HUES48 (cell line): ENCODE measurements at regions not wholly inside any gene's neighbourhood (a gene's known extent, or its start where the extent isn't known, plus 50 kb on each side); places are given as distances from the start of the nearest gene placed in this dataset.
"Not testable (repeated sequence)": the region's sequence is repeated elsewhere in the genome, so short reads cannot be mapped to it uniquely, and the experiment has no call there.

Experiments used
- H3K27ac ChIP-seq: one replicate; pipeline ENCODE4 v1.7.0; 2013; ENCODE audit warnings: low read depth, low read length, inconsistent platforms
- H3K27me3 ChIP-seq: 2 replicates; pipeline ENCODE4 v1.6.1; 2013; ENCODE audit warnings: mild to moderate bottlenecking, low read length; ENCODE audit not compliant: control insufficient read depth, insufficient read depth
- H3K36me3 ChIP-seq: 2 replicates; pipeline ENCODE4 v1.6.1; 2013; ENCODE audit warnings: low read length; ENCODE audit not compliant: control insufficient read depth, insufficient read depth
- H3K4me1 ChIP-seq: 2 replicates; pipeline ENCODE4 v1.6.1; 2013; ENCODE audit warnings: mild to moderate bottlenecking, low read length; ENCODE audit not compliant: control insufficient read depth, insufficient read depth
- H3K4me3 ChIP-seq: 2 replicates; pipeline ENCODE4 v1.5.1; 2013; ENCODE audit warnings: mild to moderate bottlenecking, low read depth, low read length
- H3K9ac ChIP-seq: 2 replicates; pipeline ENCODE4 v1.6.1; 2013; ENCODE audit warnings: mild to moderate bottlenecking, low read depth, low read length, moderate library complexity
- H3K9me3 ChIP-seq: 2 replicates; pipeline ENCODE4 v1.6.1; 2013; ENCODE audit warnings: low read length; ENCODE audit not compliant: control insufficient read depth, insufficient read depth

DNA sequence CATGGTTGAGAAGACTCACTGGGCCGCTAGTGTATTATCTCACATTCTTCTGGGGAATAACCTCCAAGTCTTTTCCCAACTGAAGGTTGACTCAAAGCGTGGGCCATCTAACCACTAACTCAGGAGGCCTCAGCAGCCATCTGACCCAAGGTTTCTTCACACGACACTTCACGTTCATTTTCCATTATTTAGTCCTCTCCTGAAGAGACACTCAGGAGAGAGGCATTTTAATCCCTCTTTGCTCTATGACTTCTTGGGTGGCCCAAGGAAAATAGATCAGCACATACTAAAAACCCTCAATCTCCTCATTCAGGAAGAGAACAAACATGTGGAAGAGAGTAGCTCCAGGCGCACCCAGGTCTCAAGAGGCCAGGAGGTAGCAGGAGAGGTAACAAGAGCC lies 252.8 kb upstream of the FOXF1 start:
- no peaks in the 10 kb centered on the region for H3K27me3 ChIP-seq
- H3K4me1 ChIP-seq = no peaks in the 10 kb centered on the region
- H3K9me3 ChIP-seq = peaks cover 13% of the 10 kb centered on the region; the same call in 1 of the 2 replicates
- H3K36me3 ChIP-seq = no peaks in the 10 kb centered on the region
- no peak overlapping the region for H3K9ac ChIP-seq
- no peak overlapping the region for H3K4me3 ChIP-seq
- H3K27ac ChIP-seq = no peak overlapping the region

DNA sequence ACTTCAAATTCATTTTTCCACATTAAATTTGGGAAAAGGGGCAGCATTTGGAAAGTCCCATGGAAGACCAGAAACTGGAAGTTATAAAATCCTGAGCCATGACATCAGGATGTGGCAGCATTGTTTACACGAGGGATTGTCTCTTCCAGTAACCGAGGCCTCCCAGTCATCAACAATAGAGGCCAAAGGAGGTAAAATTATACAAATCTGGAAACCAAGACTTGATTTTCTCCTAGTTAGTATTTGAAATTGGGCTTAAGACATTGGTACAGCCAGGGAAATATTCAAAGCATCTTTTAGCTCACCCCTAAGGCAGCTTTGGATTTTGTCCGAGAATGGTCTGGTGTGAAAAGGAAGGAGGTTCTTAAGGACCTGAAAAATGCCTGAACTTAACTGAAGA lies 251.6 kb upstream of the FOXF1 start:
- H3K9ac ChIP-seq = no peak overlapping the region
- no peak overlapping the region for H3K4me3 ChIP-seq
- peaks cover 13% of the 10 kb centered on the region; the same call in 1 of the 2 replicates for H3K9me3 ChIP-seq
- H3K27me3 ChIP-seq = no peaks in the 10 kb centered on the region
- H3K36me3 ChIP-seq = no peaks in the 10 kb centered on the region
- no peak overlapping the region for H3K27ac ChIP-seq
- H3K4me1 ChIP-seq = no peaks in the 10 kb centered on the region

- H3K4me3 ChIP-seq = no peak overlapping the region
- peaks cover 13% of the 10 kb centered on the region; the same call in 1 of the 2 replicates for H3K9me3 ChIP-seq
- H3K4me1 ChIP-seq = no peaks in the 10 kb centered on the region
- no peak overlapping the region for H3K27ac ChIP-seq
- H3K36me3 ChIP-seq = no peaks in the 10 kb centered on the region
- no peaks in the 10 kb centered on the region for H3K27me3 ChIP-seq
- H3K9ac ChIP-seq = no peak overlapping the region
These were observed 250.8 kb upstream of the FOXF1 start for GRCh38 chr16:86259499-86259898.

GRCh38 chr16:86261379-86261778 lies 248.9 kb upstream of the FOXF1 start:
- no peaks in the 10 kb centered on the region for H3K36me3 ChIP-seq
- H3K27me3 ChIP-seq = no peaks in the 10 kb centered on the region
- no peak overlapping the region for H3K27ac ChIP-seq
- no peaks in the 10 kb centered on the region for H3K4me1 ChIP-seq
- H3K9ac ChIP-seq = no peak overlapping the region
- no peak overlapping the region; the same call in 1 of the 2 replicates for H3K4me3 ChIP-seq
- H3K9me3 ChIP-seq = peaks cover 13% of the 10 kb centered on the region; the same call in 1 of the 2 replicates

DNA sequence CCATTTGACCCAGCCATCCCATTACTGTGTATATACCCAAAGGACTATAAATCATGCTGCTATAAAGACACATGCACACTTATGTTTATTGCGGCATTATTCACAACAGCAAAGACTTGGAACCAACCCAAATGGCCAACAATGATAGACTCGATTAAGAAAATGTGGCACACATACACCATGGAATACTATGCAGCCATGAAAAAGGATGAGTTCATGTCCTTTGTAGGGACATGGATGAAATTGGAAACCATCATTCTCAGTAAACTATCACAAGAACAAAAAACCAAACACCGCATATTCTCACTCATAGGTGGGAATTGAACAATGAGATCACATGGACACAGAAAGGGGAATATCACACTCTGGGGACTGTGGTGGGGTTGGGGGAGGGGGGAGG lies 242.7 kb upstream of the FOXF1 start:
- not testable (repeated sequence) for H3K4me1 ChIP-seq, H3K27ac ChIP-seq, H3K36me3 ChIP-seq, H3K4me3 ChIP-seq, H3K9ac ChIP-seq, H3K9me3 ChIP-seq, H3K27me3 ChIP-seq

DNA sequence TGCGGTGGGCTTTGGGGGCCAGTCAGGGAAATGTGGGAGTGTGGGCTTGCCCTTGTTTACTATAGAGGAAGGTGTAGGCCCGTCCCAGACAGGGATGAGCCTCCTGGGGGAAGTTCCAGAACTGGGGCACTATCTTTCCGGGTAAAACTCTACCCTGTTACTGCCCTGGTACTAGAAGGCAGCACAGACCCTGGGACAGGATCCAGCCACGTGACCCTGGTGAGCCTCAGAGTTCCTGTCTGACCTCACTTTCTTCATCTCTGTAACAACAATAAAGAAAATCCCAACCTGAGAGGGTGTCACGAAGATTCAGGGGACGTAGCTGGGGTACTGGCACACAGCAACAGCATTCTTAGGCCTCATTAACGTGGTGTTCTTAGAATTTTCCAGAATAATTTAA lies 239.6 kb upstream of the FOXF1 start:
- Histone ChIP-seq H3K27ac (no peak overlapping the region), H3K9ac (no peak overlapping the region), H3K4me3 (no peak overlapping the region), H3K4me1 (peaks cover 4% of the 10 kb centered on the region; the same call in 1 of the 2 replicates), H3K27me3 (no peaks in the 10 kb centered on the region), H3K36me3 (no peaks in the 10 kb centered on the region), H3K9me3 (no peaks in the 10 kb centered on the region)

DNA sequence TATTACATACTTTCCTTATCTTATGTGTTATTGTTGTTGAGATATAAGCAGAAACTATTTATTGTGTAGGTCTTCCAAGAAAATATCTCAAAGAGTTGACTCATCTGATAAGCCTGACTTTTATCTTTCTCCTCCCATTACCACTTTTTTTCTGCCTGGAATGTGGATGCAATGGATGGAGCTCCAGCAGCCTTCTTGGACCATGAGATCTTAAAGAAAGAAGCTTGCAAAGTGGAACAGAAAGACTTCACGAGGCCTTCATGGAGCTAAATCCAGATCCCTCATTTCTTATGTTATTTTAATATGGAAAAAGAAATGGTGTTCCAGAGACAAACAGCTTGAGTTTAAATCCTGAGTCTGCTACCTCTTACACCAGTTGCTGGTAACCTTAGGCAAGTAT lies 237.6 kb upstream of the FOXF1 start:
- Histone ChIP-seq H3K4me3 (no peak overlapping the region), H3K36me3 (no peaks in the 10 kb centered on the region), H3K4me1 (peaks cover 16% of the 10 kb centered on the region; the same call in 1 of the 2 replicates), H3K27ac (no peak overlapping the region), H3K27me3 (no peaks in the 10 kb centered on the region), H3K9me3 (no peaks in the 10 kb centered on the region), H3K9ac (no peak overlapping the region)

DNA sequence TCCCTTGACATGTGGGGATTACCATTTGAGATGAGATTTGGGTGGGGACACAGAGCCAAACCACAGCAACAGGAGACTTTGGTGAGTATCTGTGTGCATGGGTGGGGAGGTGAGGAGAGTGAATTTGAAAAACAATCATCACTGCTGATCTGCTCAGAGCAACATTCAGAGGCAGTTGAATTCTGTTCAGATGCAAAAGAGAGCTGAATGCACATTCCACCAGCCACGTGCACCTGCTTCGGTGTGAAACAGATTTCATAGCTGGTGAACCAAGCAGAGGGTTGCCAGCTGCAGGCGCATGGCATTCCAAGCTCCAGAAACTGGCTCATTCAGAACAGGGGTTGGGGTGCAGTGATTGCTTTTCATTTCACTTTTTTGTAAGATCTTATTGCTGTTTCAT lies 233.1 kb upstream of the FOXF1 start:
- Histone ChIP-seq H3K4me3 (no peak overlapping the region), H3K4me1 (peaks cover 18% of the 10 kb centered on the region; the same call in 1 of the 2 replicates), H3K9me3 (no peaks in the 10 kb centered on the region), H3K36me3 (no peaks in the 10 kb centered on the region), H3K27ac (no peak overlapping the region), H3K27me3 (peaks cover 10% of the 10 kb centered on the region; the same call in 1 of the 2 replicates), H3K9ac (no peak overlapping the region)

DNA sequence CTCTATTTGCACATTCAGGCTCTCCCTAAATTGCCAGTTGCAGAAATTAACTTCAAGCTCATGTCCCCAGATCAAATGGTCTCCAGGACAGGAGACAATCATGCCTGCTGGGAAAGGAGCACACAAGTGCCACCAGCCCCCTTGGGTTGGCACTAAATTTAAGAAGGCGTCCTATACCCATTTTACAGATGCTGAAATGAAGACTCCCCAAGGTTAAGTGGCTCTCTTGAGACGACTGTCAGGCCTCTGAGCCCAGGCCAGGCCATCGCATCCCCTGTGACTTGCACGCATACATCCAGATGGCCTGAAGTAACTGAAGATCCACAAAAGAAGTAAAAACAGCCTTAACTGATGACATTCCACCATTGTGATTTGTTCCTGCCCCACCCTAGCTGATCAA lies 232.5 kb upstream of the FOXF1 start:
- H3K9me3 ChIP-seq, H3K36me3 ChIP-seq, H3K27ac ChIP-seq, H3K9ac ChIP-seq, H3K4me3 ChIP-seq: not testable (repeated sequence)
- peaks cover 21% of the 10 kb centered on the region for H3K4me1 ChIP-seq
- H3K27me3 ChIP-seq = peaks cover 17% of the 10 kb centered on the region; the same call in 1 of the 2 replicates

DNA sequence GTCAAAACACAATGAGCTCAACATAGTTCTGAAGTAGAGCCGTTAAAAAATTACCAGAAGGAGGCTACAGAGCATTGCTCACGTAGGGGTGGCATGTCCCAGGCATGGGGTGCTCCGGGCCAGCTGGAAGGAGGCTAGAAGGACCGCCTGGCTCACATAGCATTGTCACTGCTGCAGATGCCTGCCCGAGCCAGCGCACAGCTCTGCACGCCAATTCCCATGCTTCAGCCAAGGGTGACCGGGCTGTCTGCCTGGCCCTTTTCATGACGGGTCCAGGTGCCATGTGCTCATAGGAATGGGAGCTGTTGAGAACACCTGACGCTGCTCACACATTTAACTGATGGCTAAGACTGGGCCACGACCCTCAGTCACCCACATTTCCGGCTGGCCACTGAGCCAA lies 228.9 kb upstream of the FOXF1 start:
- H3K9me3 ChIP-seq = no peaks in the 10 kb centered on the region
- no peak overlapping the region for H3K9ac ChIP-seq
- peaks cover 52% of the 10 kb centered on the region for H3K27me3 ChIP-seq
- no peak overlapping the region for H3K4me3 ChIP-seq
- H3K36me3 ChIP-seq = no peaks in the 10 kb centered on the region
- no peak overlapping the region for H3K27ac ChIP-seq
- H3K4me1 ChIP-seq = peaks cover 34% of the 10 kb centered on the region

GRCh38 chr16:86283944-86284343 lies 226.4 kb upstream of the FOXF1 start:
- Histone ChIP-seq H3K4me1 (peaks cover 41% of the 10 kb centered on the region), H3K9ac (no peak overlapping the region), H3K4me3 (no peak overlapping the region), H3K27ac (no peak overlapping the region), H3K9me3 (no peaks in the 10 kb centered on the region), H3K27me3 (peaks cover 77% of the 10 kb centered on the region), H3K36me3 (no peaks in the 10 kb centered on the region)

GRCh38 chr16:86285421-86285820 lies 224.9 kb upstream of the FOXF1 start:
- Histone ChIP-seq H3K9ac (no peak overlapping the region), H3K27ac (no peak overlapping the region), H3K27me3 (peaks cover 92% of the 10 kb centered on the region), H3K4me1 (peaks cover 48% of the 10 kb centered on the region), H3K9me3 (no peaks in the 10 kb centered on the region), H3K4me3 (no peak overlapping the region), H3K36me3 (no peaks in the 10 kb centered on the region)
